ENCODE measurements at regions not wholly inside any gene's neighbourhood (a gene's known extent, or its start where the extent isn't known, plus 50 kb on each side); places are given as distances from the start of the nearest gene placed in this dataset.

- Histone ChIP-seq H2AFZ (replicated peaks; ENCODE audit: low read length, poor library complexity) (no peak overlapping the region), H3K27me3 (ENCODE audit: control insufficient read depth, insufficient read depth, low read length) (no peaks in the 10 kb centered on the region), H2BK15ac (ENCODE audit: low read depth, low read length) (no peak overlapping the region), H2AK5ac (ENCODE audit: low read depth, low read length) (no peak overlapping the region), H2BK20ac (ENCODE audit: low read depth, low read length) (no peak overlapping the region), H4K91ac (ENCODE audit: insufficient read depth, low read depth, low read length) (no peak overlapping the region), H3K36me3 (ENCODE audit: control insufficient read depth, insufficient read depth, low read length) (no peaks in the 10 kb centered on the region), H4K5ac (ENCODE audit: low read depth, low read length) (no peak overlapping the region), H3K9ac (ENCODE audit: low read depth, low read length) (no peak overlapping the region), H2AK9ac (replicated peaks; ENCODE audit: low read depth, low read length, poor library complexity) (no peak overlapping the region), H3K27ac (ENCODE audit: insufficient read depth, low read length) (no peak overlapping the region), H4K20me1 (ENCODE audit: insufficient read depth, low read length) (no peaks in the 10 kb centered on the region), H2BK120ac (ENCODE audit: low read depth, low read length) (no peak overlapping the region), H3K9me1 (ENCODE audit: insufficient read depth, low read length) (no peaks in the 10 kb centered on the region), H3K9me3 (ENCODE audit: control insufficient read depth, insufficient read depth, low read length) (no peaks in the 10 kb centered on the region), H3K14ac (replicated peaks; ENCODE audit: low read depth, low read length) (no peak overlapping the region), H3K4me3 (ENCODE audit: insufficient read depth, low read depth, low read length) (no peak overlapping the region), H3K23ac (ENCODE audit: low read depth, low read length) (no peak overlapping the region), H3K56ac (ENCODE audit: extremely low read depth, insufficient read depth, low read length) (no peak overlapping the region), H3K79me1 (ENCODE audit: low read depth in 1 of 2, low read length in 2 of 2) (no peaks in the 10 kb centered on the region), H3K4me1 (ENCODE audit: control insufficient read depth, insufficient read depth, low read length) (no peaks in the 10 kb centered on the region), H3K18ac (ENCODE audit: low read depth, low read length) (no peak overlapping the region), H3K4me2 (ENCODE audit: low read depth, low read length) (no peak overlapping the region), H2BK5ac (ENCODE audit: low read depth, low read length, poor library complexity, severe bottlenecking) (no peak overlapping the region), H4K8ac (ENCODE audit: low read depth in 2 of 2, low read length in 2 of 2) (no peak overlapping the region), H3K4ac (ENCODE audit: low read depth, low read length) (no peak overlapping the region)
- CTCF ChIA-PET: no interaction called here
- POLR2A ChIA-PET (ENCODE audit: unreplicated experiment): no interaction called here
- dilution Hi-C loops (cut with HindIII; ENCODE audit: low sequenced_read_pairs, unreplicated experiment) (no loop called here), in situ Hi-C loops (cut with MboI; ENCODE audit: low sequenced_read_pairs) (no loop called here), intact Hi-C loops (cut with micrococcal nuclease) (no loop called here)
- no TSS peak for BruUV-seq (replicated peaks)
- DNase-seq (no peak), ATAC-seq (ENCODE audit: low read depth) (no peak)
- TF ChIP-seq MAFK (IDR thresholded peaks at IDR 0.05; ENCODE audit: low read depth, low read length) (peak; percentile 42), POLR2A (IDR thresholded peaks at IDR 0.05; ENCODE audit: low read depth, low read length) (no peak)
- WGBS, 2 experiments (ENCODE audit: extremely low coverage in 2 of 2, insufficient read length in 1 of 2): no CpG with 5 or more reads among the region's 2 CpGs
Measured at GRCh38 chr5:17709011-17709710, 74.9 kb downstream of the TAF11L14 start.

All from IMR-90 (cell line).